ENCODE measurements at regions not wholly inside any gene's neighbourhood (a gene's known extent, or its start where the extent isn't known, plus 50 kb on each side); places are given as distances from the start of the nearest gene placed in this dataset.

GRCh38 chr2:8430628-8431027 is 251.2 kb upstream of the ID2 start:
- no peak for DNase-seq (ENCODE audit: low read depth)

DNA sequence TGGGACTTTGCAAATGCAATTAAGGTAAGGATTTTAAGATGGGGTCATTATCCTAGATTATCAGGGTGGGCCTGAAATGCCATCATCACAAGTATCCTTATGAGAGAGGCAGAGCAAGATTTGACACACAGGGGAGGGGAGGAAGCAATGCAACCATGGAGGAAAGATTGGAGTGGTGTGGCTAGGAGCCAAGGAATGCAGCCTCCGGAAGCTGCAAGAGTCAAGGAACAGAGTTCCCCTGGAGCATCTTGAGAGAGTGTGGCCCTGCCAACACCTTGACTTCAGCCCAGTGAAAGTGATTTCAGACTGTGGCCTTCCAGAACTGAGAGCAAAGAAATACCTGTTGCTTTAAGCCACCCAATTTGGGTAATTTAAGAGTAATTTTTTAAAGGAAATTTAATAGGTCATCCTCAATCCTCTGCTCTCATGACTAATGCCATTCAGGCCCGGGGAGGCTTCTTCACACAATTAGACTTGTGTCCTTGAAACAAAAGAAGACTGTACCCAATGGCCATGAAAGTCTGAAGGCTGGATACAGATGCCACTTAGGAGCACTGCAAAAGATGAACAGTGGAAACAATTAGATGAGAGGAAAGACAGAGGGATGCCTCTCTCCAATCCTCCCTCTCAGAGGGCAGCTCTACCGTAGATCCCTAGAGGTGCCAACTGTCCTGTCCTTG is 250.3 kb upstream of the ID2 start:
- DNase-seq (ENCODE audit: low read depth): no peak

DNA sequence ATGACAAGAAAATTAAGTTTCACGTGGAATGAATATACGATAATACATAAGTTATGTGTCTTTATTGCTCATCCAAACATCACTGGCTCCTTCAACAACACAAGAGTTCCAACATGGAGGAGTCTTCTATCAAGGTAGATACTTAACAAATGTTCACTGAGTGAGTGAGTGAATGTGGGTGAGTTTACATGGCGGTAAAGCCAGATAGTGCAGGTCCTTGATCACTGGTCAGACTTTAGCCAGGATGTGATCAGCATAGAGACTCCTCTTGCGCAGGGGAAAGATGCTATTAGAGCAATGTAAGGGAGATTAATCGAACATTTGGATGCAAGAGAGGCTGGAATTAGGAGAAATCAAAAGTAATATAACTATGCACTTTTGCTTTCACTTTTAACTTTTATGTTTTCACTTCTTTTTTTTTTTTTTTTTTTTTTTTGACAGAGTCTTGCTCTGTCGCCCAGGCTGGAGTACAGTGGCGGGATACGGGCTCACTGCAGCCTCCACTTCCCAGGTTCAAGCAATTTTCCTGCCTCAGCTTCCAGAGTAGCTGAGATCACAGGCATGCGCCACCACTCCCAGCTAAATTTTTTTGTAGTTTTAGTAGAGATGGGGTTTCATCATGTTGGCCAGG is 249.0 kb upstream of the ID2 start:
- DNase-seq (ENCODE audit: low read depth): no peak

DNA sequence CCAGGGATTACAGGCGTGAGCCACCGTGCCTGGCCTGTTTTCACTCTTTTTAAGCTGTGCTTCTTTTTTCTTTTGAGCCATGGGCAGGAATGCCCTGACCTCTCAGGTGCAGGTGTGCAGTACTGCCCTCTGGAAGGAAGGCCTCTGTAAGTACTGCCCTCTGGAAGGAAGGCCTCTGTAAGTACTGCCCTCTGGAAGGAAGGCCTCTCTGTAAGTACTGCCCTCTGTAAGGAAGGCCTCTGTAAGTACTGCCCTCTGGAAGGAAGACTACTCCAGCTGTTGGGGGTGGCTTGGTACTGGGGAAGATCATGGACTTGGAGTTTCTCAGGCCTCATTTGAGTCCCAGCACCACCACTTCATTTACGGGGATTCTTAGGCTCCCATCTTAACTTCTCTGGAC is 248.5 kb upstream of the ID2 start:
- no peak for DNase-seq (ENCODE audit: low read depth)

DNA sequence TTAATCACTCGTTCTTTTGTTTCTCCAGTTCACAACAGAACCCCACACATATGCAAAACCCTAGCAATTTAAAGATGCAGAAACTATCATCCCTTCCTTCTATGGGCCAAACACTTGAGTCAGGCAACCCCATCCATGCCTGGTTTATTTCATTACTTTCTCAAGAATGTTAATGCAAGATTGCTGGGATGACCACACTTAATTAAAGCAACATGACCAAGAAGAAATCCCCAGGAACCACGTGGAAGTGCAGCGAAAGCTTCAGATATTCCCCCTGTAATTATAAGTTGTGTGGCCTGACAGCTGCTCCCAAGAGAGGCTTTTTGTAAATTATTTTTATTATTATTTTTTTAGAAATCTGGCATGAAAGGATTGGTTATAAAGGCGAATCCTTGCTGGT is 246.2 kb upstream of the ID2 start:
- no peak for DNase-seq (ENCODE audit: low read depth)

DNA sequence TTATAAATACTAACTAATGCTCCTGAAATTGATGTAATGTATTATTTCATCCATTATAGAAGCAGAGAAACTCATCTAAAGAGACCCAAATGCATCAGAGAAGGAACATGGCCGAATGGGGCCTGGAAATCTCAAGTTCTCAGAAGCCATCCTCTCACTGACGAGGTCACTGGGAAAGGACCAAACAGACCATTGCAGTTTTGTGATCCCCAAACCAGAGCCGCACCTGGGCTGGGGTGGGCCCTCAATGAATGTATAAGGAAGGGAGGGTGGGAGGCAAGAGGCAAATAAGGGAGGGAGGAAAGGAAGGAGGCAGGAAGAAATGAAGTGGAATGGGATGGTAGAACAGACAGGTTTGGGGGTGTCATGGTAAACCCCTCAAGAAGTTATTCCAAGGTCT is 245.3 kb upstream of the ID2 start:
- DNase-seq (ENCODE audit: low read depth): no peak

- no peak for DNase-seq (ENCODE audit: low read depth)
These were observed 244.5 kb upstream of the ID2 start for GRCh38 chr2:8437228-8437948.

- no peak for DNase-seq (ENCODE audit: low read depth)
These were observed 243.9 kb upstream of the ID2 start for GRCh38 chr2:8437949-8438400.

DNA sequence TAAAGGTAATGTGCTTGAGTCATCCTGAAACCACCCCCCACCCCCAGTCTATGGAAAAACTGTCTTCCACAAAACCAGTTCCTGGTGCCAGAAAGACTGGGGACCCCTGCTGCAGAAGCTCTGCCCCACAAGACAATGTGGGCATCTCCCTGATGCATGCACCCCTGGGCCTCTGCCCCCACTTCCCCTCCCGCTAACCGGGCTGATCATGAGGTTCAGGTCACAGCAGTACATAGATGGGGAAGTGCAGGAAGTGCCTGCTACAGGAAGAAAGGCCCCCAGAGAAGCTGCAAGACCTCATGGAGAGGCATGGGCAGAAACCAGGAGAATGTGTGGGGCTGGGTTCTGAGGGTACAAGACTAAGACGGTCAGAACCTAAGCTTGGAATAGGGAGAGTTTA is 243.4 kb upstream of the ID2 start:
- no peak for DNase-seq (ENCODE audit: low read depth)

DNA sequence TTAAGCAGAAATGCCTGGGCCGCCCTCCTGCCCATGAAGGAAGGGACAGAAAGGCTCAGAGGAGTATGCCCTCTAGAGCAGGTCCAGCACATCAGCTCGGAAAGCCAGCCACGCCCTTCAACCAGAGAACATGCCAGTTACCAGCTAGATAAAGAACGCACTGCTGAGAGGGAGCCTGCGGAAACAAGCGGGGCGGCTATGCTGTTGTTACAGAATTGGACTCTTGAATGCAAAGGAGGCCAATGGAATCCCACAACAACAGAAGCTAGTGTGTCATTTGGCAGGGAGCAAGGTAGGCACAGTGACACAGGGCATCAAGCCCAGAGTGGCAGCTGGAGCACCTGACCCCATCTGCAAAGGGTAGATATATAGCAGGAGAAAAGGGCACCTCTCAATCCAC is 242.9 kb upstream of the ID2 start:
- no peak for DNase-seq (ENCODE audit: low read depth)

GRCh38 chr2:8440029-8440778 is 241.7 kb upstream of the ID2 start:
- no peak for DNase-seq (ENCODE audit: low read depth)

DNA sequence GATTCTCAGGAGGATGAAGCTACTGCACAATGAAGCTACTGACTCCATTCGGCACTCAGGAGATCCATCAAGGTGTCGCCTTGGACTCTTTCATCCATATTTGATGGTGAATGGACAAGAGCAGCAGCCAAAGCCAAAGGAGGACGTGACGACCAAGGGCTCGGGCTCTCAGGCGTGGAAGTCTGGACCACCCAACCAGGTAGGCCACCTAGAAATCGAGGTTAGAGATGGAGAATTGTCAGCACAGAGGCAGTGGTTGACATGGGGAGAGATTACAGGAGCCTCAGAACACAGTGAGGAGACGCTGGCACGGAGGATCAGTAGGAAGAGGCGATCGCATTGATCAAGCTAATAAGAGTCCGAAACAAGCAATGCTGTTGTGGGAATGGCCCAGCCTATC is 240.5 kb upstream of the ID2 start:
- no peak for DNase-seq (ENCODE audit: low read depth)

DNA sequence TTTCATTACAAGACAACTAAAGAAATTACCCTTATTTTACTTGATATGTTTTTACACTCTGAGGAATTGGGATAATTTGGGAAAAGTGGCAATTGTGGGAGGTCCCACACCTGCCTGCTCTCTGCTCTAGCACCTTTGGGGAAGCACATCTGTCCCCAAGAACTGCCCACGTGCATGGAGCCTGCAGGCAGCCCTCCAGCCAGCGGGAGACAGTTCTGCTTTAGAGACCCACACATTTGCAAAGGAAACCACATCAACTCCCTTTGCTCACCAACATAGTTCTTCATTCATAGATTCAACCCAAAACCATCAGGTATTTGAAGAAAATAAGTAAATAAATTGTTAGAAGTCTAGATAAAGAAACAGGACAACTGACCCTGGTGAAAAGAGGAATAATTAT is 239.9 kb upstream of the ID2 start:
- no peak for DNase-seq (ENCODE audit: low read depth)

DNA sequence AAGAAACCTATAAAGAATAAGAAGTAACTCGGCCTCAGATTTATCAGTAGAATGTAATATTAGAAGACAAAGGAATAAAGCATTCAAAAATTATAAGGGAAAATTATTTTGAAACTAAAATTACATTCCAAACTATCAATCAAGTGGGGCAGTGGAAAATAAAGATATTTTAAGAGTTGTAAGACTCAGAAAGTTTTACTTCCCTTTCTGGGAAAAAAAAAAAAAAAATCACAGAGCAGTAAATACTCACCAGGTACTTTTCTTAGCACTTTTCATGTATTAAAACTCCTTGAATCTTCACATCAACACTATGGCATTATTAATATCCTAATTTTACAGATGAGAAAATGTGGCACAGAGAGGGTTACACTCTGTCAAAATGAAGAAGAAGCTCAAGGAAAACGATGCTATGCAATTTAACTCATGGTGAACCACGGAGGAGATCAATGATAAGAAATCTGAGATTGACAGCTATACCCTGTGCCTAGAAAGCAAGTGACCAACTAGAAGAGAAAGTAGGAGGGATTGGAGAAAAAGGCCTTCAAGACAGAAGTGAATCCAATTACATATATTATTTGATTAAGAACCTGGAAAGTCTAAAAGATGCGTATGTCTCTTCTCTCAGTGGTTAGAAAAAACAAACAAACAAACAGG is 238.9 kb upstream of the ID2 start:
- no peak for DNase-seq (ENCODE audit: low read depth)

DNA sequence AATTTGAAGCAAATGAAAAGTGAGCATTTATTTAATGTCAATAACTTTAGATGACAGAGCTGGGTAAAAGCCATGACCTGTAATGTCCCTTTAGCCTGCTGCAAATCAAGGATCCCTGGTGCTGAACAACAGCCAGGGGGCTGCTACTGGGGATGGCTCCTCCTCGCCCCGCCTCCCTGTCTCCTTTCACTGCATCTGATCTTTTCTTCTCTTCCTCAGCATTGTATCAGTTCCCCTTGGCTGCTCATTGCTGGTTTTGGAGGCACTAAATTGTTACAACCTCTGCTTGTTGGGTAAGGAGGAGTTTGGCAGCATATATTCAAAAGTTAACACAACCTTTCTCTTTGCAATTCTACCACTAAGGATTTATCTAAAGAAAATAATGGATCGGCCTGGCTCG is 236.3 kb upstream of the ID2 start:
- no peak for DNase-seq (ENCODE audit: low read depth)

- peak; percentile 8 for DNase-seq (ENCODE audit: low read depth)
These were observed 235.1 kb upstream of the ID2 start for GRCh38 chr2:8446751-8447150.

DNA sequence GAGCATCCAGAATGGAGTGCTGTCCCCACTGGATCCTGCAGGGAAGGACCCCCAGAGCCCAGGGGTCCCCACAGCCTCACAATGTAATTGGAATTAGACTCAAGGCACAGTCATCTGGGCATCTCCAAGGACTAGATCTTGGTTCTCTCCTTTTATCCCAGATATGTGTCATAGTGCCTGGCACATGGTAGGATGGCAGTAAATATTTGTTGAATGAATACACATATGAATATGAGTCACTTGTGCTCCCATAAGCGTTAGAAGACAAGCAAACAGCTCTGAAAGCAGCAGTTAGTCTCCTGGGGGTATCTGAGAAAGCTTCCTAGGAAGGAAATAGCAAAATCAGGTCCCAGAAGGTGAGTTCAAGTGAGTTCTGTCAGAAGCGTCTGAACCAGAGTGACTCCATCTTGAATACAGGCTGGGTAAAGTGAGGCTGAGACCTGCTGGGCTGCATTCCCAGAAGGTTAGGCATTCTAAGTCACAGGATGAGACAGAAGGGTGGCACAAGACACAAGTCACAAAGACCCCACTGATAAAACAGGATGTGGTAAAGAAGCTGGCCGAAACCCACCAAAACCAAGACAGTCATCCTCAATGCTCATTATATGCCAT is 234.1 kb upstream of the ID2 start:
- peak; percentile 58 for DNase-seq (ENCODE audit: low read depth)

GRCh38 chr2:8448824-8449556 is 232.9 kb upstream of the ID2 start:
- no peak for DNase-seq (ENCODE audit: low read depth)

- DNase-seq (ENCODE audit: low read depth): no peak
These were observed 230.6 kb upstream of the ID2 start for GRCh38 chr2:8451273-8451672.

GRCh38 chr2:8452296-8452695 is 229.6 kb upstream of the ID2 start:
- DNase-seq (ENCODE audit: low read depth): no peak

All from ELR (cell line).